ENCODE measurements at regions not wholly inside any gene's neighbourhood (a gene's known extent, or its start where the extent isn't known, plus 50 kb on each side); places are given as distances from the start of the nearest gene placed in this dataset.
A peak's percentile ranks its signal among the peaks of the same experiment; 100 is the strongest.
"Not testable (repeated sequence)": the region's sequence is repeated elsewhere in the genome, so short reads cannot be mapped to it uniquely, and the experiment has no call there.

DNA sequence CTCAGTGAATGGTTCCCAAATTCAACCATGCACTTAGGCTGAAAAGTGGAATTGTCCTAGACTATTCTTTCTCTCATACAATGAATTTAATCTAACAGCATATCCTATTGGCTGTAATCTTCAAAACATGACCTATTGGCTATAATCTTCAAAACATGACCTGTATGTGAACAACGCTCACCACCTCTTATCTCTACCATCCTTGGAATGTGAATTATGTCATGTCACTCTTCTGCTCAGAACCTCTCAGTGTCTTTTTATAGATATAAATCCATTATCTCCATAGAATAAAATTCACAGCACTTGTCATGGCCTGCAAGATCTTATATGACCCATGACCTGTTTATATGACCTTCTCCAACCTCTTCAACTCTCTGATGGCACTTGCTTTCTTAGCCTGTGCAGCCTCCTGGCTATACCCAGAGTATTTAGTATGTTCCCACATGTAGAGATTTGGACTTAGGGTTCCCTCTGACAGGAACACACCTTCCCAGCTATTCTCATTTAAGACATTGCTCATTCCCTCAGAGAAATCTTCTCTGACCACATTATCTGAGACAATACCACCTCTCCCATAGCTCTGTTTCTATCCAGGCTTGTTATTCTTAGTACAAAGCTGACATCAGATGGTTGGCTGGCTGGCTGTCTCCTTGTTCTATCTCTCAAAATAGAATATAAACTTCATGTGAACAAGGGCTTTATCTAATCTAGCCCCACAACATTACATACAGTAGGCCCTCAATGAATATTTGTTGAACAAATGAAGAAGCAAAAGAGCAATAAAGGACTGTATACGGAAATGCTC is 275.0 kb upstream of the PREP start:
- Mint-ChIP-seq H3K27ac (no peak overlapping the region), H3K36me3 (peaks cover 16% of the 10 kb centered on the region), H3K9me3 (peaks cover 7 to 10% of the 10 kb centered on the region in 2 donors), H3K4me1 (no peaks in the 10 kb centered on the region), H3K27me3 (ENCODE audit: low read depth in 2 of 2) (no peaks in the 10 kb centered on the region), H3K4me3 (no peak overlapping the region)
- Histone ChIP-seq H3K27me3 (ENCODE audit: control insufficient read depth, insufficient read depth, low read length) (peaks cover 3% of the 10 kb centered on the region), H3K4me1 (ENCODE audit: control insufficient read depth, insufficient read depth, low read length) (no peaks in the 10 kb centered on the region), H3K27ac (ENCODE audit: low read length) (no peak overlapping the region), H3K36me3 (ENCODE audit: control insufficient read depth, insufficient read depth, low read length) (no peaks in the 10 kb centered on the region), H3K9me3 (ENCODE audit: control insufficient read depth, insufficient read depth, low read length) (no peaks in the 10 kb centered on the region), H3K4me3 (ENCODE audit: low read length) (no peak overlapping the region)
- no peak for ATAC-seq
- no peak for DNase-seq
- intact Hi-C loops (cut with micrococcal nuclease), result no loop called here
- 96% methylated on average over 2 of the region's 2 CpGs for WGBS (ENCODE audit: insufficient coverage)
- TF ChIP-seq, protein P1, sequence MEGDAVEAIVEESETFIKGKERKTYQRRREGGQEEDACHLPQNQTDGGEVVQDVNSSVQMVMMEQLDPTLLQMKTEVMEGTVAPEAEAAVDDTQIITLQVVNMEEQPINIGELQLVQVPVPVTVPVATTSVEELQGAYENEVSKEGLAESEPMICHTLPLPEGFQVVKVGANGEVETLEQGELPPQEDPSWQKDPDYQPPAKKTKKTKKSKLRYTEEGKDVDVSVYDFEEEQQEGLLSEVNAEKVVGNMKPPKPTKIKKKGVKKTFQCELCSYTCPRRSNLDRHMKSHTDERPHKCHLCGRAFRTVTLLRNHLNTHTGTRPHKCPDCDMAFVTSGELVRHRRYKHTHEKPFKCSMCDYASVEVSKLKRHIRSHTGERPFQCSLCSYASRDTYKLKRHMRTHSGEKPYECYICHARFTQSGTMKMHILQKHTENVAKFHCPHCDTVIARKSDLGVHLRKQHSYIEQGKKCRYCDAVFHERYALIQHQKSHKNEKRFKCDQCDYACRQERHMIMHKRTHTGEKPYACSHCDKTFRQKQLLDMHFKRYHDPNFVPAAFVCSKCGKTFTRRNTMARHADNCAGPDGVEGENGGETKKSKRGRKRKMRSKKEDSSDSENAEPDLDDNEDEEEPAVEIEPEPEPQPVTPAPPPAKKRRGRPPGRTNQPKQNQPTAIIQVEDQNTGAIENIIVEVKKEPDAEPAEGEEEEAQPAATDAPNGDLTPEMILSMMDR (IDR thresholded peaks at IDR 0.05), result no peak

GRCh38 chr6:105676857-105677256 is 274.0 kb upstream of the PREP start:
- 90% methylated on average over 3 of the region's 3 CpGs for WGBS (ENCODE audit: insufficient coverage)
- Histone ChIP-seq H3K27ac (ENCODE audit: low read length) (no peak overlapping the region), H3K4me3 (ENCODE audit: low read length) (no peak overlapping the region), H3K4me1 (ENCODE audit: control insufficient read depth, insufficient read depth, low read length) (no peaks in the 10 kb centered on the region), H3K9me3 (ENCODE audit: control insufficient read depth, insufficient read depth, low read length) (no peaks in the 10 kb centered on the region), H3K27me3 (ENCODE audit: control insufficient read depth, insufficient read depth, low read length) (peaks cover 3% of the 10 kb centered on the region), H3K36me3 (ENCODE audit: control insufficient read depth, insufficient read depth, low read length) (no peaks in the 10 kb centered on the region)
- Mint-ChIP-seq H3K4me3 (no peak overlapping the region), H3K27me3 (ENCODE audit: low read depth in 2 of 2) (no peaks in the 10 kb centered on the region), H3K4me1 (no peaks in the 10 kb centered on the region), H3K36me3 (peaks cover 14% of the 10 kb centered on the region), H3K27ac (no peak overlapping the region), H3K9me3 (peaks cover 6 to 9% of the 10 kb centered on the region in 2 donors)
- TF ChIP-seq, protein P1 (IDR thresholded peaks at IDR 0.05), result no peak
- intact Hi-C loops (cut with micrococcal nuclease), result no loop called here
- no peak for DNase-seq
- no peak for ATAC-seq

GRCh38 chr6:105675715-105676397 is 273.0 kb upstream of the PREP start:
- 47% methylated on average over 5 of the region's 5 CpGs for WGBS (ENCODE audit: insufficient coverage)
- TF ChIP-seq, protein P1 (IDR thresholded peaks at IDR 0.05), result no peak
- DNase-seq (no peak), ATAC-seq (peak; percentile 44 to 70 (median 53))
- H3K27ac Mint-ChIP-seq, result no peak overlapping the region
- Histone ChIP-seq H3K9me3 (ENCODE audit: control insufficient read depth, insufficient read depth, low read length) (no peaks in the 10 kb centered on the region), H3K4me1 (ENCODE audit: control insufficient read depth, insufficient read depth, low read length) (no peaks in the 10 kb centered on the region), H3K36me3 (ENCODE audit: control insufficient read depth, insufficient read depth, low read length) (no peaks in the 10 kb centered on the region), H3K27me3 (ENCODE audit: control insufficient read depth, insufficient read depth, low read length) (peaks cover 3% of the 10 kb centered on the region), H3K4me3 (ENCODE audit: low read length) (no peak overlapping the region), H3K27ac (ENCODE audit: low read length) (no peak overlapping the region)
- no peak overlapping the region for H3K4me3 Mint-ChIP-seq
- intact Hi-C loops (cut with micrococcal nuclease), result no loop called here
- H3K4me1 Mint-ChIP-seq, result no peaks in the 10 kb centered on the region
- peaks cover 4% of the 10 kb centered on the region for H3K36me3 Mint-ChIP-seq
- H3K27me3 Mint-ChIP-seq (ENCODE audit: low read depth in 2 of 2), result peaks cover 0 to 4% of the 10 kb centered on the region in 2 donors
- H3K9me3 Mint-ChIP-seq, result peaks cover under 1 to 1% of the 10 kb centered on the region in 2 donors

DNA sequence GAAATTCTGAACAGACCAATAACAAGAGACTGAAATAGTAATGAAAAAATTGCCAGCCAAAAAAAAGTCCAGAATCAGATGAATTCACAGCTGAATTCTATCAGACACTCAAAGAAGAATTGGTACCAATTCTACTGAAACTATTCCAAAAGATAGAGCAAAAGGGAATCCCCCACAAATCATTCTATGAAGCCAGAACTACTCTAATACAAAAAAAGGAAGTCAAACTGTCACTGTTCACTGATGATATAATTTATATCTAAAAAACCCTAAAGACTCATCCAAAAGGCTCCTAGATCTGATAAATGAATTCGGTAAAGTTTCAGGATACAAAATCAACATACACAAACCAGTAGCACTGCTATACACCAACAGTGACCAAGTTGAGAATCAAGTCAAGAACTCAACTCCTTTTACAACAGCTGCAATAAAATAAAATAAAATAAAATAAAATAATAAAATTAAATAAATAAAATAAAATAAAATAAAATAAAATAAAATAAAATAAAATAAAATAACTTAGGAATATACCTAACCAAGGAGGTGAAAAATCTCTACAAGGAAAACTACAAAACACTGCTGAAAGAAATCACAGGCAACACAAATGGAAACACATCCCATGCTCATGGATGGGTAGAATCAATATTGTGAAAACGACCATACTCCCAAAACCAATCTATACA is 270.1 kb upstream of the PREP start:
- H3K4me3 ChIP-seq (ENCODE audit: low read length); H3K9me3 Mint-ChIP-seq; H3K27me3 ChIP-seq (ENCODE audit: control insufficient read depth, insufficient read depth, low read length); DNase-seq; intact Hi-C loops (cut with micrococcal nuclease); H3K4me1 ChIP-seq (ENCODE audit: control insufficient read depth, insufficient read depth, low read length); H3K4me3 Mint-ChIP-seq; H3K27ac ChIP-seq (ENCODE audit: low read length); H3K4me1 Mint-ChIP-seq; H3K9me3 ChIP-seq (ENCODE audit: control insufficient read depth, insufficient read depth, low read length); H3K27ac Mint-ChIP-seq; H3K36me3 Mint-ChIP-seq; H3K36me3 ChIP-seq (ENCODE audit: control insufficient read depth, insufficient read depth, low read length); ATAC-seq: not testable (repeated sequence)
- 86% methylated on average over 1 of the region's 2 CpGs for WGBS (ENCODE audit: insufficient coverage)
- H3K27me3 Mint-ChIP-seq (ENCODE audit: low read depth in 2 of 2), result peaks cover 2 to 10% of the 10 kb centered on the region in 2 donors

Measured in natural killer cell (primary cell).